Ovary (tissue), 3 donors: ENCODE measurements at regions not wholly inside any gene's neighbourhood (a gene's known extent, or its start where the extent isn't known, plus 50 kb on each side); places are given as distances from the start of the nearest gene placed in this dataset.
"Not testable (repeated sequence)": the region's sequence is repeated elsewhere in the genome, so short reads cannot be mapped to it uniquely, and the experiment has no call there.

Experiments
- CTCF ChIP-seq, 3 donors: fragments of 450-650 bp in 2 of 3; fragments of 200-600 bp in 1 of 3; IDR thresholded peaks; one replicate each; pipeline versions ENCODE4 v1.5.1 to v1.8.0; 2016 to 2022; ENCODE audit warnings: antibody characterized with exemption in 3 of 3, mild to moderate bottlenecking in 1 of 3
- EP300 ChIP-seq: sonication (generic); formaldehyde crosslinking; IDR thresholded peaks from one replicate; pipeline ENCODE4 v1.6.1; 2017; ENCODE audit warnings: antibody characterized with exemption
- POLR2A ChIP-seq: fragments of 450-650 bp; IDR thresholded peaks from one replicate; pipeline ENCODE4 v1.6.1; 2017; ENCODE audit warnings: antibody characterized with exemption, mild to moderate bottlenecking, moderate library complexity
- donor health status: DM: no; HTN: no; CAD: no.

DNA sequence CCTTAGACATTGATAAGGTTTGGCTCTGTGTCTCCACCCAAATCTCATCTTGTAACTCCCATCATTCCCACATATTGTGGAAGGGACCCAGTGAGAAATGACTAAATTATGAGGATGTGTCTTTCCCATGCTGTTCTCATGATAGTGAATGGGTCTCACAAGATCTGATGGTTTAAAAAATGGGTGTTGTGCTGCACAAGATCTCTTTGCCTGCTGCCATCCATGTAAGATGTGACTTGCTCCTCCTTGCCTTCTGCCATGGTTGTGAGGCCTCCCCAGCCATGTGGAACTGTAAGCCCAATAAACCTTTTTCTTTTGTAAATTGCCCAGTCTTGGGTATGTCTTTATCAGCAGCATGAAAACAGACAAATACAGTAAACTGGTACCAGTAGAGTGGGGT lies 206.1 kb upstream of the KCND2 start:
- not testable (repeated sequence) for TF ChIP-seq CTCF (IDR thresholded peaks at IDR 0.05); POLR2A; EP300
